Adipocyte (in vitro differentiated cells): ENCODE measurements at regions not wholly inside any gene's neighbourhood (a gene's known extent, or its start where the extent isn't known, plus 50 kb on each side); places are given as distances from the start of the nearest gene placed in this dataset.
"Not testable (repeated sequence)": the region's sequence is repeated elsewhere in the genome, so short reads cannot be mapped to it uniquely, and the experiment has no call there.

Source experiments
- DNase-seq: peaks from one replicate; pipeline ENCODE4 v3.0.0-alpha.2; 2015; ENCODE audit warnings: low read depth
- H3K27me3 ChIP-seq: replicated peaks from 2 replicates; pipeline ENCODE4 v1.7.0; 2013; ENCODE audit warnings: mild to moderate bottlenecking, low read length, moderate library complexity; ENCODE audit not compliant: control insufficient read depth, insufficient read depth
- H3K36me3 ChIP-seq: 2 replicates; pipeline ENCODE4 v1.7.0; 2013; ENCODE audit warnings: low read length, mild to moderate bottlenecking, moderate library complexity; ENCODE audit not compliant: control insufficient read depth, insufficient read depth, severe bottlenecking
- H3K4me1 ChIP-seq: 2 replicates; pipeline ENCODE4 v1.7.0; 2013; ENCODE audit warnings: mild to moderate bottlenecking, low read length, moderate library complexity; ENCODE audit not compliant: control insufficient read depth, insufficient read depth
- H3K4me3 ChIP-seq: 2 replicates; pipeline ENCODE4 v1.7.0; 2013; ENCODE audit warnings: mild to moderate bottlenecking, low read length, moderate library complexity
- H3K9ac ChIP-seq: 2 replicates; pipeline ENCODE4 v1.7.0; 2013; ENCODE audit warnings: mild to moderate bottlenecking, low read length, moderate library complexity
- H3K9me3 ChIP-seq: 2 replicates; pipeline ENCODE4 v1.7.0; 2013; ENCODE audit warnings: mild to moderate bottlenecking, low read length, moderate library complexity; ENCODE audit not compliant: control insufficient read depth

DNA sequence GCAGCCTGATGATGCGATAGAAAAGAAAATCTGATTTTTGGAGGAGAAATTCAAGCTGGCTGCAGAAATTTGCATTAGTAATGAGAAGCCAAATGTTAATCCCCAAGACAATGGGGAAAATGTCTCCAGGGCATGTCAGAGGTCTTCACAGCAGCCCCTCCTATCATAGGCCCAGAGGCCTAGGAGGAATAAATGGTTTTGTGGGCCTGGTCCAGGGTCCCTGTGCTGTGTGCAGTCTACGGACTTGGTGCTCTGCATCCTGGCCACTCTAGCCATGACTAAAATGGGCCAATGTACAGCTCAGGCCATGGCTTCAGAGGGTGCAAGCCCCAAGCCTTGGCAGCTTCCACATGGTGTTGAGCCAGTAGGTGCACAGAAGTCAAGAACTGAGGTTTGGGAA lies 303.8 kb upstream of the SEMA3C start:
- not testable (repeated sequence) for H3K4me3 ChIP-seq, H3K27me3 ChIP-seq, H3K9ac ChIP-seq, H3K4me1 ChIP-seq, H3K36me3 ChIP-seq, DNase-seq
- H3K9me3 ChIP-seq, result peaks cover 12% of the 10 kb centered on the region

DNA sequence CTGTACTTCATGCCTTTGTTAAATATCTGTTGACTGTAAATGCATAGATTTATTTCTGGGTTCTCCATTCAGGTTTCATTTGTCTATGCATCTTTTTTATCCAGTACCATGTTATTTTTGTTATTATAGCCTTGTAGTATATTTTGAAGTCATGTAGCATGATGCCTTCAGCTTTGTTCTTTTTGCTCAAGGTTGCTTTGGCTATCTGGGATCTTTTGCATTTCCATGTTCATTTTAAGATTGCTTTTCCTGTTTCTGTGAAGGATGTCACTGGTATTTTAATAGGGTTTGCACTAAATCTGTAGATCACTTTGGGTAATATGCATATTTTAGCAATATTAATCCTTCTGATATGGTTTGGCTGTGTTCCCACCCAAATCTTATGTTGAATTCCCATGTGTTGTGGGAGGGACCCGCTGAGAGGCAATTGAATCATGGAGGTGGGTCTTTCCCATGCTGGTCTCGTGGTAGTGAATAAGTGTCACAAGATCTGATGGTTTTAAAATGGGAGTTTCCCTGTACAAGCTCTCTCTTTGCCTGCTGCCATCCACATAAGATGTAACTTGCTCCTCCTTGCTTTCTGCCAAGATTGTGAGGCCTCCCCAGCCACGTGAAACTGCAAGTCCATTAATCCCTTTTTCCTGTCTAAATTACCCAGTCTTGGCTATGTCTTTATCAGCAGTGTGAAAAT lies 302.8 kb upstream of the SEMA3C start:
- Histone ChIP-seq H3K36me3 (no peaks in the 10 kb centered on the region), H3K9me3 (peaks cover 12% of the 10 kb centered on the region), H3K4me3 (no peak overlapping the region), H3K27me3 (no peaks in the 10 kb centered on the region), H3K9ac (no peak overlapping the region), H3K4me1 (no peaks in the 10 kb centered on the region)
- DNase-seq, result no peak

DNA sequence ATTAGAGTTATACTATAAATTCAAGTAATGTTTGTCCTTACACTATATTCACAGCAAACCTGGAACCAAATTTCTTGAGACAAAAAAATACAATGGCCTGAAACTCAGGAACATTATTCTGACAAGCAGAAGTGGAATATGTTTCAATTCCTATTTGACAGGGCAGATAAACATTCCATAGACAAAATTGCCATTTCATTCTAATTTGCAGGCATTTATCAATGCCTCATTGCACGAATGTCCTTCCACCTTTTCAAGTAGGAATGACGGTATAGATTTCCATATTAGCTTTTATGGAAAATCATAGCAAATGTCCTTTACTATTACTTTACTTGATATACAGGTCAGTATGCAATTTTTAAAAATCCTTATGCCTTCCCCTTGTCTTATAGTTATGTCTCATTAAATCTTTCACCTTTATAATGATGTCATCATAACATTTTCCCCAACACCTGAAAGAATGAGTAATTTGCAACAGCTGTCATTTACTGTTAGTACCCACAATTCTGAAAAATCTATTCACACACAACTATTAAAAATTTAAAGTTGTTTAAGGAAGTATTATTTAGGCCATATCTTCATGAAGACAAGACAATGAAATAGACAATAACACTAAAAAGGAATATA lies 299.7 kb upstream of the SEMA3C start:
- H3K27me3 ChIP-seq, result no peaks in the 10 kb centered on the region
- no peak overlapping the region for H3K9ac ChIP-seq
- no peak overlapping the region for H3K4me3 ChIP-seq
- H3K9me3 ChIP-seq, result no peaks in the 10 kb centered on the region
- DNase-seq, result no peak
- H3K36me3 ChIP-seq, result no peaks in the 10 kb centered on the region
- no peaks in the 10 kb centered on the region for H3K4me1 ChIP-seq

DNA sequence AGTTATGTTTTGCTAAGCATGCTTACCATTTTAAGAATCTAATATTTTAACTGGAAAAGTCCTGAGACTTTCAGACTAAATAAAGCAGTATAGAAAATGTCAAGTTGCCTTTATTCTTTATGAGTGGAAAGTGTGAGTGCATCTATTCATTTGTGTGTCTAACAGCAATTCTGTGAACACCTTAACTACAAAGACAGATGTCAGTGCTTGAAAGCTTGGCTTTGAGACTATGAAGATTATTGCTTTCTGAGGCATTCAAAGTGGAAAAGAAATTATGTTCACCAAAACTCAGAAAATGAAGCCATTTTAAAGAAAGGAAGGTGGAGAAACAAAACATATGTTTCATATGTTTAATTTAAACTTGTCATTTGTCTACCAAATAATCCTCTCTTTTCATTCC lies 294.5 kb upstream of the SEMA3C start:
- no peak for DNase-seq
- Histone ChIP-seq H3K9ac (no peak overlapping the region), H3K36me3 (no peaks in the 10 kb centered on the region), H3K9me3 (no peaks in the 10 kb centered on the region), H3K27me3 (no peaks in the 10 kb centered on the region), H3K4me3 (no peak overlapping the region), H3K4me1 (peaks cover 27% of the 10 kb centered on the region)

DNA sequence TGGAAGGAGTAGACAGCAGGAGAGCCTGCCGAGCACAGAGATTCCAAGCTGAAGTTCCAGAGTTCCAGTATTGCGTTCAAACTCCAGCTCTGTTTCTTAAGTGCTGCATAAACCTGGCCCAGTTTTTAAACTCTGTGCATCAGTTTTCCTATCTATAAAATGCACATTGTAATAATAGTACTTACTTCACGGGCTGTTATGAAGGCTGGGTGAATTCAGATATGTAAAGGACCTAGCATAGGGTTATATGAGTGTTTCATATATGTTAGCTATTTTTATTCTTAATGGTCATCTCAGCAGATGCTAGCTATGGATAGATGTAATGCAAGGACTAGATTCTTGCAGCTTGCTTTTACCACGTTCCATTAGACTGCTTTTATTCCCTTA lies 293.1 kb upstream of the SEMA3C start:
- Histone ChIP-seq H3K36me3 (no peaks in the 10 kb centered on the region), H3K9me3 (no peaks in the 10 kb centered on the region), H3K9ac (no peak overlapping the region), H3K4me1 (peaks cover 27% of the 10 kb centered on the region), H3K27me3 (no peaks in the 10 kb centered on the region), H3K4me3 (no peak overlapping the region)
- no peak for DNase-seq

DNA sequence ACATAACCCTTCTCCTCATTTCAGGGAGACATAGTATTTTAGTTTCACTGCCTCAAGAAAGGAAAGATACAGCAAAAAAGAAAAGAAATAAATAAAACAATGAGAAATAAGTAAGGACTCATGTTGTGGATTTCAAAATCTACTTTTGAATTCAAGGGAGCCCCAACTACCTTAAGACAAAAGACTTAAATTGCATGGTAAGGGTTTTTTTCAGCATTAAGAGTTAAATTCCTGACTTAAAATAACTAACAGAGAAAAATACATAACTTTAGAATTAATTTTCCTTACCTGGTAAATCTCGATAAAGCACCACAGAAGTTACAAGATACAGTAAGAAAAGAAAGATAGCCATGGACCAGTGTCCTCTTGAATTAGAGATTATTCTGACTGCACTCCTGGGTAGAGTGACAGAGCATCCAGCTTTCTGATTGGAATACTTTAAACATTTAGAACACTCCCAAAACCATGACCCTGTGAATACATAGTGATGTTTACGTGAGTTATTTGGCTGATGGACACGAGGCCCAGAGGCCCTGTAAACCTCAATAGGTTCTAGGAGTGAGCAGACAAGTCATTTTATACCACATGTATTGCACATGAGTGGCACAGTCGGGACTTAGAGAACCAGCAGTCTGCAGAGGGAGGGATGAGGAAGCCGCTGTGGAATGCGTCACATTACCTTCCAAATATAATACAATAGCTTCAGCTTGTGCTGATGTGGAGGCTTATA lies 292.5 kb upstream of the SEMA3C start:
- no peak for DNase-seq
- peak overlapping the region; percentile 26 for H3K9ac ChIP-seq
- no peaks in the 10 kb centered on the region for H3K27me3 ChIP-seq
- H3K4me1 ChIP-seq, result peaks cover 27% of the 10 kb centered on the region
- no peaks in the 10 kb centered on the region for H3K9me3 ChIP-seq
- H3K36me3 ChIP-seq, result no peaks in the 10 kb centered on the region
- peak overlapping the region; percentile 8 for H3K4me3 ChIP-seq

DNA sequence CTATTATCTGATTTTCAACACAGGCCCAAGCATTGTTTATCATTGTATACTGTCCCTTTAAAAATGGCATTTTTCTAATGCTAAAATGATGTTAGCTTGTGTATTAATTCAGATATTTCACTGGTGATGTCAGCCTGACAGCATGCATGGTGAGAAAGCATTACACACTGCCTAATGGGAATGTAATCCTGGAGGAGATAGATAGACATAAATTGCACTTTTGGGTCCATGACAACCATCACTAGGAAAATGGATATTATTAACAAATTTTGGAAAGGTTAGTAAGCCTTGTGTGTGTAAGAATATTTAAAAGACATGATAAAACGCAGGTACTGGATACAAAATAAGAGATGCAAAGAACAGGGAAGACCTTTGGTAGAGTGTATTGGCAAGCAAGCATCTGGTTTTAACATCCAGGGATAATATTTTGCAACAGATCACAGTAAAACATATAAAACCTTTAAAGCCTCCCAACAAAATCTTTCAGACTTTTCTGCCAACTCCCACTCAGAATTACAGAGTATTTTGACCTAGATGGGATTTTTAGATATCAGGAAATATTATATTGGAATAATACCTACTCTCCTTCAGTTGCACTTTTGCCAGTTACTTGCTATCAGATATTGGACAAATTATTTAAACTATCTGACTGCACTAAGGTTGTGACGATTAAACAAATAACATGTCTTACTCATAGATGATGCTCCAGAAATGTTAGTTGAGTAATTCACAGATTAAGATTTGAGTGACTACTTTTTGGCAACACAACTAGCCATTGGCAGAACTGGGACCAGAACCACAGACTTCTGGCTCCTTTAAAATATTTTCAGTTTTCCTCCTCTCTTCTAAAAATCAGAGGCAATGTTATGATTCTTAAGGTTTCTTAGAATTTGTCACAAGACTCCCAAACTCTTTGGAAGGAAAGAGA lies 291.6 kb upstream of the SEMA3C start:
- peak overlapping the region; percentile 26 for H3K9ac ChIP-seq
- no peak overlapping the region for H3K4me3 ChIP-seq
- DNase-seq, result peak; percentile 32
- H3K27me3 ChIP-seq, result no peaks in the 10 kb centered on the region
- H3K36me3 ChIP-seq, result no peaks in the 10 kb centered on the region
- H3K4me1 ChIP-seq, result peaks cover 27% of the 10 kb centered on the region
- H3K9me3 ChIP-seq, result no peaks in the 10 kb centered on the region

DNA sequence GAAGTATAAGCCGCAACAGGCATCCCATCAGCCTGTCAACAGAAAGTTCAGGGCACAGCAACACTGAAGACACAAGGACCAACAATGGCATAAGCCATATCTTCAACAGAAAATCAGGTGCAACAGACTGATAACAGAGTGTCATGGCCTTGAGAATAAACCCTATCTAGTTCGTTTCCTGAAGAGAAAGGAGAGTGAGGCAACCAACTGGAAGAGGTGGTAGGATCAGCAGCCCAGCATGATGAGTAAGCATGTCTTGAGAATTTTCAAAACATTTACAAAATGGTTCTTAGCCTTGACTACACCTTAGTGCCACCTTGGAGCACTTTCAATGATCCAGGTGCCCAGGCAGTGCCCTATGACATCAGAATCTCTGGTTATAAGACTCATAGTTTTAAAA lies 290.2 kb upstream of the SEMA3C start:
- H3K36me3 ChIP-seq, result no peaks in the 10 kb centered on the region
- no peak overlapping the region for H3K9ac ChIP-seq
- no peaks in the 10 kb centered on the region for H3K27me3 ChIP-seq
- peaks cover 27% of the 10 kb centered on the region for H3K4me1 ChIP-seq
- DNase-seq, result no peak
- H3K4me3 ChIP-seq, result no peak overlapping the region
- no peaks in the 10 kb centered on the region for H3K9me3 ChIP-seq

DNA sequence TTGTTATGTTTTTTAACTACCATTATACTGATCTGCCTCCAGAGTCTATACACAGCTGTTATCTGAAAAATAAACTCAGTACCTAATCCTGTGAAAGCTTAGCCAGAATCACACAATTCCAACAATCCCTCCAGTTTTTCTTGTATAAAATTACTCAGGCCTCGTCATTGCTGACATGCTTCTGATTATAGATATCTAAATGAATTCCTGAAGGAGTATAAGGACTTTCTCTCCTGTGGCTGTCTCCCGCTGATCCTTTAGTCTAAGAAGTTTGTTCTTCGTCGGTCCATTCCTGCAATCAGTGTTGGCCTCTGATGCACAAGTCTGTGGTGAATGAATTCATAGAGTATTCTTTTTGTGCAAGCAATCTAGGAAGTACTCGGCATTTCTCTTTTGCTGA lies 288.9 kb upstream of the SEMA3C start:
- H3K4me1 ChIP-seq, result peaks cover 27% of the 10 kb centered on the region
- DNase-seq, result no peak
- H3K27me3 ChIP-seq, result no peaks in the 10 kb centered on the region
- no peaks in the 10 kb centered on the region for H3K36me3 ChIP-seq
- no peaks in the 10 kb centered on the region for H3K9me3 ChIP-seq
- H3K9ac ChIP-seq, result no peak overlapping the region
- no peak overlapping the region for H3K4me3 ChIP-seq

DNA sequence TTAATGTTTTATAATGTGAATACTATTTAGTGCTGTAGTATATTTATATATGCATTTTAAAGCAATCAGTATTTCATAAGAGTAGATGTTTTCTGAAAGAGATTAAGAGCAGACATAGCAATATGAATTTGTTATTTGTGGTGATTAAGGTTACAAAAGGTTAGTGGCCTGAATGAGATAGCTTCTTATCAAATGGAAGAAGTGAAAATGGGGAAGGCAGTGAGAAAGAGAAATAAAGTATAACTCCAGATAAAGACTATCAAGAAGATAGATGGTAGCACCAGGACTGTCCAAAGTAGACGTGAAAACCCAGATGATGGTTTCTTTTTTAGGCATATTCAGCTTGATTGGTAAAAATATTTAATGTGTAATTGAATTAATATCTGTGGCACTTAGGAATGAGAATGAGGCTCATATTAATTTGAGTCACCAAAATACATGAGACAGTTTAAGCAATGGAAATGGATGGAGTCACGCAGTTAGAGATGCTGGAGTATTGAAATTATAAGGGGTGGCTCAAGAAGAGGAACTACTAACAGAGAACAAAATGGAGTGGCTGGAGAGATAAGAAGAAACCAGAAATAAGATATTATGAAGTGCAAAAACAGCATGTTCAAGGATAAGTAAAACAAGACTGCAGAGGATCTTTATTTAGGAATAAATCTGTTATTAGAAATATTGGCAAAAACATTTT lies 288.0 kb upstream of the SEMA3C start:
- Histone ChIP-seq H3K9me3 (no peaks in the 10 kb centered on the region), H3K27me3 (no peaks in the 10 kb centered on the region), H3K9ac (no peak overlapping the region), H3K36me3 (no peaks in the 10 kb centered on the region), H3K4me1 (peaks cover 25% of the 10 kb centered on the region), H3K4me3 (no peak overlapping the region)
- no peak for DNase-seq
